ENCODE measurements at regions not wholly inside any gene's neighbourhood (a gene's known extent, or its start where the extent isn't known, plus 50 kb on each side); places are given as distances from the start of the nearest gene placed in this dataset.

DNA sequence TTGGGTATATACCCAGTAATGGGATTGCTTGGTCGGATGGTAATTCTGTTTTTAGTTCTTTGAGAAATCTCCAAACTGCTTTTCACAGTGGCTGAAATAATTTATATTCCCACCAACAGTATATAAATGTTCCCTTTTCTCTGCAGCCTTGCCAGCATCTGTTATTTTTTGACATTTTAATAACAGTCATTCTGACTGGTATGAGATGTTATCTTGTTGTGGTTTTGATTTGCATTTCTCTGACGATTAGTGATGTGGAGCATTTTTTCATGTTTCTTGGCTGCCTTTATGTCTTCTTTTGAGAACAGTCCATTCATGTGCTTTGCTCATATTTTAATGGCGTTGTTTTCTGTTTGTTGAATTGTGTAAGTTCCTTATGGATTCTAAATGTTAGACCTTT, 641.6 kb downstream of the HACE1 start:
- no peak for TF ChIP-seq GATA2 (IDR thresholded peaks at IDR 0.05; ENCODE audit: low read depth, low read length)
- TF ChIP-seq GATA3 (IDR thresholded peaks at IDR 0.05; ENCODE audit: low read depth, low read length) = no peak

All from SH-SY5Y (cell line).